NCI-H2029 treated with DMSO at 0.1 percent for 48 hours (cell line): ENCODE measurements at regions not wholly inside any gene's neighbourhood (a gene's known extent, or its start where the extent isn't known, plus 50 kb on each side); places are given as distances from the start of the nearest gene placed in this dataset.

ENCODE experiments used
- DNase-seq: peaks from one replicate; lab custom pipeline; 2025; lab: John Stamatoyannopoulos, UW

GRCh38 chr2:65536596-65536995 is 104.2 kb upstream of the SPRED2 start:
- no peak for DNase-seq

- DNase-seq: no peak
These were observed 100.5 kb upstream of the SPRED2 start for GRCh38 chr2:65532937-65533336.

GRCh38 chr2:65532326-65532725 is 99.9 kb upstream of the SPRED2 start:
- DNase-seq: no peak

DNA sequence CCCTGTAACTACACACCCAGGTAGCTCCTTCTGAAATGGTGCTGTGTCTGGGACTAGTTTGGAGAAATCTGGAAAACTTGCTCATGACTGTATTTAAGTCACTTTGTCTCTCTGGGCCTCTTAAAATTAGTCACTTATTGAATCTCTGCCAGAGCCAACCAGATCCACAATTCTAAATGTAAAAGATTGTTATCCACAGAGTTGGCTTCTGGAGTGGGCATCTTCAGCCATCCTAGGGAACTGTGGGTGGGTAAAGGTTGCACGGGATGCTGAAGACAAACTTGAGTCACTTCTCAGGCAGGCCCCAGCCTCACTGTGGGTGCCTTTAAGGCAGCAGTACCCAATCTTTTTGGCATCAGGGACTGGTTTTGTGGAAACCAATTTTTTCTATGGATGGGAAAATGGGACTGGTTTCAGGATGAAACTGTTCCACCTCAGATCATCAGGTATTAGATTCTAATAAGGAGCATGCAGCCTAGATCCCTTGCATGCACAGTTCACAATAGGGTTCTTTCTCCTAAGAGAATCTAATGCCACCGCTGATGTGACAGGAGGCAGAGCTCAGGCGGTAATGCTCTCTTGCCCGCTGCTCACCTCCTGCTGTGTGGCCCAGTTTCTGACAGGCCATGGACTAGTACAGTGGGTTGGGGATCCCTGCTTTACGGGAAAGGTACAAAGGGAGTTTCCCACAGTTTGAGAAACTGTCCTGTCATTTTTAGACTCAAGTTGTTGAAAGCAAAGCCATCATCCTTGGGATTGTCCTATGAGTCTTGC is 98.3 kb upstream of the SPRED2 start:
- no peak for DNase-seq

- DNase-seq: no peak
These were observed 97.0 kb upstream of the SPRED2 start for GRCh38 chr2:65529419-65529818.

DNA sequence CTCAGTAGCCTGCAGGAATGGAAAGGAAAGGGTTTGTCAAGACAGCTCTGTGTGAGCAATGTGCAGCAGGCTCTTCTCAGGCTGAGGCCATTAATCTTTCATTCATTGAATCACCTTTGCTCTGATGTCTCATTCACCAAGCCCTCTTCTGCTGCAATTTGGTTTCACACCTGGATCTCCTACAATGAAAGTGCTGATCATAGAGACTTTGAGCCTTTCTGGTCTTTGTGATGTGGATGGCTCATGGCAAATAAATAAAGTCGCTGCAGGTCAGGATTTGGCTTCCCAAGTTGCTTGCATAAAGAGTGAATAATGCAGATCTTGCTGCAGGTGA is 95.8 kb upstream of the SPRED2 start:
- DNase-seq: no peak

GRCh38 chr2:65527451-65528240 is 95.2 kb upstream of the SPRED2 start:
- no peak for DNase-seq

- no peak for DNase-seq
These were observed 93.3 kb upstream of the SPRED2 start for GRCh38 chr2:65525616-65526231.

- no peak for DNase-seq
These were observed 90.5 kb upstream of the SPRED2 start for GRCh38 chr2:65522922-65523321.

GRCh38 chr2:65518751-65519150 is 86.4 kb upstream of the SPRED2 start:
- no peak for DNase-seq

- no peak for DNase-seq
These were observed 82.3 kb upstream of the SPRED2 start for GRCh38 chr2:65514555-65515195.

GRCh38 chr2:65512783-65513182 is 80.4 kb upstream of the SPRED2 start:
- DNase-seq: no peak

DNA sequence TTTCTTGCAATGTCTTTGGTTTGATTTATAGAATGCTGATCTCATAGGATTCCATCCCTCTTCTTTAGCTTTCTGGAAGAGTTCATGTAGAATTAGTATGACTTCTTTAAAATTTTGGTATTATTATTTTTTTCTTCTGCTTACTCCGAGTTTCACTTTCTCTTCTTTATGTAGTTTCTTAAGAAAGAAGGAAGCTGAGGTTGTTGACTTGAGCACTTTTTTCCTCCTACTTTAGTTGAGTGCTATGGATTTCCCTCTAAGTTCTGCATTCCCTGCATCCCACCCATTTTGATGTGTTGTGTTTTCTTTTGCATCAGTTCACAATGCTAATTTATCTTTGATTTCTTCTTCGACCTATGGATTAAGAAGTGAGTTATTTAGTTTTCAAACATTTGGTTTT is 78.9 kb upstream of the SPRED2 start:
- DNase-seq: no peak

DNA sequence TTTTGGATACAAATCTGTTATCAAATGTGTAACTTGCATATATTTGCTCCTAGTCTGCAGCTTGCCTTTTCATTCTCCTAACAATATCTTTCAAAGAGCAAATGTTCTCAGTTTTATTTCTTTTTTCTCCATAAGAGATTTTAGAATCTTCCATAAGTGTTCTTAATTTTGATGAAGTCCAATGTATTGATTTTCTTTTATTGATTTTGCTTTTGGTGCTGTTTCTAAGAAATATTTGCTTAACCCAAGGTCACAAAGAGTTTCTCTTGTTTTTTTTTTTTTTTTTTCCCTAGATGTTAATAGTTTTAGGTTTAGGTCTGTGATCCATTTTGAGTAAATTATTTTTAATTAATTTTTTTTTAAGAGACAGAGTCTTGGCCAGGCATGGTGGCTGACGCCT is 75.8 kb upstream of the SPRED2 start:
- no peak for DNase-seq

- DNase-seq: no peak
These were observed 75.0 kb upstream of the SPRED2 start for GRCh38 chr2:65507102-65508069.

GRCh38 chr2:65504814-65505697 is 72.7 kb upstream of the SPRED2 start:
- no peak for DNase-seq

DNA sequence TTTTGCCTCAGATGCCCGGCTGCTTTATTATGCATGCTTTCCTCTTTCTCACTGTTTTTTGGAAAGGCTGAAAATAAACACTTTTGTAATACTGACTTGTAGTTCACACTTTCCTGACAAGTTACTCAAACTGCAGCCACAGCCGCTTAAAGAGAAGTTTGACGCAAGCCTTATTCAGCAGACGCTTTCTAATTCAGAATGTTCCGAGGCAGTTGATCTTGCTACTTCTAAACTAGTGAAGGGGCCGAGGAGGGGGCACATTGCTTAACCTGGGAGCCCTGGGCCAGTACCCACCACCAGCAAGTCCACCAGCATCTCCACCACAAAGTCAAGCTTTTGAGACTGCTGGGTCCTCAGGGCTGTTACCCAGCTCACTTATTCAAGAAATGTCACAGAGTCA is 71.8 kb upstream of the SPRED2 start:
- DNase-seq: no peak

DNA sequence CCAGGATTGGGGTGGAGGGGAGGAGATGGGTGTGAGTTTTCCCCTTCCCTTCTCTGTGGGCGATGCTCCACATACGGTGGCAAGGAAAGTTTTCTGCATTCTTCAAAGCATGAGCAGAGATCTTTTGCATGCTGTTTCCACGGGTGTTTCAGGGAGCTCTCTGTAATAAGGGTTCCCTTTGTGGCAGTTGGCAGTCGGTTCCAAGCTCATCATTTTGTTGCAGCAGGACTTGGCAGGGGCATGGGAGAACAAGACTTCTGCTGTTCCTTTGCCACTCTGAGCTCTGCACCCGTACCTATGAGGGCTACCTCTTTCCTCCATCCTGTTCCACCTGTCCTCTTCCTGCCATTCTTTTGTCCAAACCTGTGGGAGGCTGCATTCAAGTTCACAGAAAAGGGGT is 71.3 kb upstream of the SPRED2 start:
- DNase-seq: no peak

DNA sequence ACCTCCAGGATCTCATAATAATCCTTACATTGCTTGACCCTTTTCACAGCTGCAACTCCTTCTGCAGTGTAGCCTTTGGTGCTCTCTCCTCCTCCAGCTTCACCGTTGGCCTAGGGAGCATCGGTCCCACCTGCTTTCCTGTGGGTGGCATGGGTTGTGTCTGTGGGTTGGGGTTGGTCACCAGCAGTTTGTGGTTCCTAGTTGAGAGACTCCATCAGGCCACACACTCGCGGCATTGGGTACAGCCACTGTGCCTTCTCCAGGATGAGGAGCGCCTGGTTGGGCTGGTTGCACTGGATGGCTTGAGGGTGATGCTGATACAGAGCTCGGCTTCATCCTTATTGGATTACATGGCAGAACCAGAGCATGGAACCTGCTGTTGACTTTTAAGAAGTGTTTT is 69.4 kb upstream of the SPRED2 start:
- no peak for DNase-seq

DNA sequence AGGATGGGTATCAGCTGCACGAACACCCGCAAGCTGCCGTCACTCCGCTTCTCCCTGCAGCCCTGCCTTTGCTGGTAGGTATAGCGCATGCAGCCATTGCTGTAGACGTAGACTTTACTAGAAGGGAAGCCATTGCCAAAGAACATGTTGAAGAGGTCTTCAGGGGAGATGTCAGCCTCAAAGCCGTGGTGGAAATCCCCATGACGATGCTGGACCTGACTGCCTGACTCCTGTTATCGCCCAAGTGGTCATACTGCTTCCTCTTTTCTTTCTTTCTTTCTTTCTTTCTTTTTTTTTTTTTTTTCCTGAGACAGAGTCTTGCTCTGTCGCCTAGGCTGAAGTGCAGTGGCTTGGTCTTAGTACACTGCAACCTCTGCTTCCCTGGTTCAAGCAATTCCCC is 68.7 kb upstream of the SPRED2 start:
- DNase-seq: no peak
